ENCODE measurements at regions not wholly inside any gene's neighbourhood (a gene's known extent, or its start where the extent isn't known, plus 50 kb on each side); places are given as distances from the start of the nearest gene placed in this dataset.
"Not testable (repeated sequence)": the region's sequence is repeated elsewhere in the genome, so short reads cannot be mapped to it uniquely, and the experiment has no call there.

- not testable (repeated sequence) for TF ChIP-seq CTCF (optimal IDR thresholded peaks at IDR 0.05 in 1 of 3, IDR thresholded peaks at IDR 0.05 in 1 of 3, conservative IDR thresholded peaks at IDR 0.05 in 1 of 3; ENCODE audit: extremely low read depth in 1 of 3, insufficient read depth in 2 of 3, low read length in 3 of 3); EZH2 (IDR thresholded peaks at IDR 0.05; ENCODE audit: low read length)
Observed at GRCh38 chr2:53586733-53587612, 180.6 kb upstream of the CHAC2 start.
